HG02763 (cell line): ENCODE measurements at regions not wholly inside any gene's neighbourhood (a gene's known extent, or its start where the extent isn't known, plus 50 kb on each side); places are given as distances from the start of the nearest gene placed in this dataset.
"Not testable (repeated sequence)": the region's sequence is repeated elsewhere in the genome, so short reads cannot be mapped to it uniquely, and the experiment has no call there.

Source experiments
- ATAC-seq: cut with Tn5 transposase; IDR thresholded peaks from one replicate; pipeline ENCODE4 v1.9.1; 2021; ENCODE audit warnings: mild to moderate bottlenecking, moderate library complexity; ENCODE audit not compliant: unreplicated experiment

DNA sequence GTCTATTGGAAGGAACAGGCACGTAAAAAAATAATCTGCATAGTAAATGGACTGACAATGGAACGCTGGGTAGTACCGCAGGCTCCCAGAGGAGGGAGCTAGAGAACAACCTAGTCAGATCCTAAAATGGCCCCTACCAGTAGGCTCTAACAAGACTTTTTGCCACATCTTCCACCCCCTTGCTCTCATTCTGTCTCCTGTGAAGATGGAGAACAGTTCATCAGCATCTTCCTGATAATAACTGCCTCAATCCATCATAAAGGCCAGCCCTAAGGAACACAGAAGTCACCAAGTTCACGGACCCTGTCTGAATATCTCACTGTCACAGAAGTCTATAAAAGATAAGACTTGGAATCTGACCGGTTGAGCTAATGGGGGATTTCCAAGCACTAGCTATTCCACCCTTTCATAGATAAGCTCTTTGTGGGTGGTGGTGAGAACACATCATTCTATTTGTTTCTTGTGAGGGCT is 133.4 kb downstream of the SLC1A3 start:
- no peak for ATAC-seq

DNA sequence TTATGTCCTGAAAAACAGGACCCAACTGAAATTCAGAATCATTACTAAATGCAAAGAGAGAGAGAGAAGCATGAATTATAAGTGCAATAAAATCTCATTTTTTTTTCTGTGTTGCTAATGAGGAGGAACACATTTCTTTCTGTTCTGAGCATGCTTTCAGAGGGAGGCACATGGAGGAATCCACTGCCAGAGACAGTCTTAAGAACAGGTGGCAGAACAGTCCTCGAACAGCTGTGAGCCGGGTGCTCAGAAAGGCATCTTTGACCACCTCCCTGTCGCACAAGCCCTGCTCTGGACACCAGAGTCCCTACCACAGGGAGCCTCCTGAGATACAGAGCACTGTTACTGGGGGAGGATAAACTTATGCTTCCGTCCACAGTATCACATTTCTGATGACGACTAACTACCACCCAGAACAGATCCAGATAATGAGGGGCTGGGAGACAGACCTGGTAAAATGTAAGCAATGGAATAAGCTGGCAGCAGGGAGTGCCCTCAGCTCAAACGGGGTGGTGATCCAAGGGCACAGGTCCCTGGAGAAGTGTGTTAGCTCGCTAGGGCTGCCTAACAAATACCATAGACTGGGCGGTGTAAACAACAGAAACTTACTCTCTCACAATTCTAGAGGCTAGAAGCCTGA is 134.0 kb downstream of the SLC1A3 start:
- ATAC-seq = no peak

GRCh38 chr5:36741128-36741527 is 134.7 kb downstream of the SLC1A3 start:
- no peak for ATAC-seq

DNA sequence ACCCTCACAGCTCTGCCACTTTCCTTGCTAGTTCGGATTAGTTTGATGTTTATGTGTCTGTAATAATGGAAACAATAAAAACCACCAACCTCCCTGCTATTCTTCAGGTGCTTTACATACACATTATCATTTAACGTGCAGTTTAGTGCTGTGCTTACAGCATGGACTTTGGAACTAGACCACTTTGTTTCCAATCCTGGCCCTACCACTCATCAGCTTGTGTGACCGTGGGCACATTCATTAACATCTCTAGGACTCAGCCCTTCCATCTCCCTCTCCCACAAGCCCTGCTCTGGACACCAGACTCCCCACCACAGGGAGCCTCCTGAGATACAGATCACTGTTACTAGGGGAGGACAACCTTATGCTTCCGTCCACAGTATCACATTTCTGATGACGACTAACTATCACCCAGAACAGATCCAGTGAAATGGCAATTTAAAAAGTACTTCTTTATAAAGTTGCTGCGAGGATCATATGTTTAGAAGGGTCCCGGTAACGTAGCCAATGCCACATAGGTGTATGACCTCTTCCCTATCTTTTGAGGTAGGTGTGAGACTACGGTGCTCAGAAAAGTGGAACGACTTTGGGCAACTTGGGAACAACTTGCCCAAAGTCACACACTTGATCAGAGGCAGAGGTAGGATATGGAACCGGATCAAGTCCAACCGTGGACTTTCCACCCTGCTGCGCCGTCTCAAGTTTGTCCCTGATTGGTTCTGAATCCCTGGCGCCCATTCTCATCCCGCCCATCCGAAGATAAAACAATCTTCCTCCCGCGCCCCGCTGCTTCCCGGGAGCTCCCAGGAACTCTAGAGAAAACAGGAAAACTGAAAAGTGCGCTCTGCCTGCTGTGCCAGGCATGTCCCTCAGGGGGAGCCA is 132.4 kb upstream of the NIPBL start:
- ATAC-seq = no peak

DNA sequence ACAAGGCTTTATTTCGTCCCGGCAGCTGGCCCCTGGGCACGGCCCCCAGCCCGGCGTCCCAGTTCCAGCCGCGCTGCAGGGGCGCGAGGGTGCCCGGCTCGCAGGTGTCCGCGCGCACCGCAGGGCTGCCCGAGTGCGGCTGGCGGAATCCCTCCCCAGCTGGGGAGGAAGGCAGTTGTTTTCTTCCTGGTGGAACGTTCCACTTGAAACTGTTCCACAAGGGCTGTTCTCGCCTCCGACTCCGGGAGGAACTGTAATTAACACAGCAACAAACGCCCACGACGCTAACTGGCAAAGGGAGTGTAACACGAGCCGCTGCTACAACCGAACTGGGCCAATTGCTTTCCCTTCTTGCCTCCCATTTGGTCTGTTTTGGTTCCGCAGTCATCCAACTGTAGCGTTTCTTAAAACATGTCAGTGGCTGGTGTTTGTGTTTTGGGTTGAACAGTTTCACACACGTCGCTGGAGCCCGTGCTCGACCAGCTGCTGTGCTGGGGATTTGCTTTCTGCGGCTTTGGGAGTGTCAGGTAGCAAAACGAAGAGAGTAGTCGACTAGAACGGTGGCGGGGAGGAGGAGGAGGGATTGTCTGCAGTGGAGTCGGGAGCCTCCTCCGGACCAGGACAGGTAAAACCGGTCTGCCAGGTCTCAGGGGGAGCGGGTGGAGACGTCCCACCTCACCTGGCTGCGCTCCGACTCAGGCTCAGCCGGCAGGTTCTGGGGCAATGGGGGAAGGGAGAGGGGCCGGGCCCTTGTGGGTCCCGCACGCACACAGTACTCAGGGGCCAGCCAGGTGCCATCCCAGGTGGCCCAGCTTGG is 131.6 kb upstream of the NIPBL start:
- peak; percentile 73 for ATAC-seq

DNA sequence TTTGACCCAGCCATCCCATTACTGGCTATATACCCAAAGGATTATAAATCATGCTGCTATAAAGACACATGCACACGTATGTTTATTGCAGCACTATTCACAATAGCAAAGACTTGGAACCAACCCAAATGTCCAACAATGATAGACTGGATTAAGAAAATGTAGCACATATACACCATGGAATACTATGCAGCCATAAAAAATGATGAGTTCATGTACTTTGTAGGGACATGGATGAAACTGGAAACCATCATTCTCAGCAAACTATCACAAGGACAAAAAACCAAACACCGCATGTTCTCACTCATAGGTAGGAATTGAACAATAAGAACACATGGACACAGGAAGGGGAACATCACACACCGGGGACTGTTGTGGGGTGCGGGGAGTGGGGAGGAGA is 128.8 kb upstream of the NIPBL start:
- ATAC-seq = not testable (repeated sequence)

- no peak for ATAC-seq
Observed at GRCh38 chr5:36751886-36752285, 124.7 kb upstream of the NIPBL start.

DNA sequence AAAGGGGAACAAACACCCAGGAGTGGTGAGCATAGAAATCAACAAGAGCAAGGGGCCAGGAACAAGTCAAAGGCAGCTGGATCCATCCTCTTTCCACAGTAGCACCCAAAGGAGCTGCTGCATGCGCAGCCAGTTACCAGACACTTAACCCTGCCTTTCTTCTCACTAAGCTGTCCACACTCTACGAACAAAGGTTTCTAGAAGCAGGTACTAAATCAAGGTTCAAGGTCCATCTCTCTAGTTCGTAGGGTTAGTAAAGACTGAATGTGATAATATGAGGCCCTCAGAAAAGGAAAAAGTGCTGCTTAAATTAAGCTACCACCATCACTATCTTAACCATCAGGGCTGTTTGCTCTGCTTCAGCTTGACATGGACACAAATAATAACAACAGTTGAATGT is 121.2 kb upstream of the NIPBL start:
- no peak for ATAC-seq

GRCh38 chr5:36755920-36756488 is 120.6 kb upstream of the NIPBL start:
- no peak for ATAC-seq

- ATAC-seq = no peak
Observed at GRCh38 chr5:36756848-36757247, 119.7 kb upstream of the NIPBL start.

- no peak for ATAC-seq
Observed at GRCh38 chr5:36759117-36759516, 117.5 kb upstream of the NIPBL start.

DNA sequence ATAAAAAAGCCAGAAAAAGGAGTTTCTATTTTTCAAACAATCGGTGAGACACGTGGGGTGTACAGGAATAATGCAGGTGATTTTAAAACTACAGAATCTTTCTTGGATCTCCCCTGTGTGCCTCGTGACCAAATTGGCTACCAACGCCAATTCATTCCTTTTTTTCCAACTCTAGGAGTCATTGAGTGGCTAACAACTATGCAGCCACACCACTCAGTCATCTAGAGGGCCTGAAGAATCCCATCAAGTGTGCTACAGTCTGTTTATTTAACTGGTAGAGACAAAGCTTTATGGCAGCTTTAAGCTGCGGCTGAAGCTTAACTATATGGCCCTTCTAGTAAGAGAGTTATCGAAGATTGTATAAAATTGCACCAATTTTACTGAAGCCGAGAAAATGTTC is 113.1 kb upstream of the NIPBL start:
- no peak for ATAC-seq

GRCh38 chr5:36765876-36766275 is 110.7 kb upstream of the NIPBL start:
- no peak for ATAC-seq

DNA sequence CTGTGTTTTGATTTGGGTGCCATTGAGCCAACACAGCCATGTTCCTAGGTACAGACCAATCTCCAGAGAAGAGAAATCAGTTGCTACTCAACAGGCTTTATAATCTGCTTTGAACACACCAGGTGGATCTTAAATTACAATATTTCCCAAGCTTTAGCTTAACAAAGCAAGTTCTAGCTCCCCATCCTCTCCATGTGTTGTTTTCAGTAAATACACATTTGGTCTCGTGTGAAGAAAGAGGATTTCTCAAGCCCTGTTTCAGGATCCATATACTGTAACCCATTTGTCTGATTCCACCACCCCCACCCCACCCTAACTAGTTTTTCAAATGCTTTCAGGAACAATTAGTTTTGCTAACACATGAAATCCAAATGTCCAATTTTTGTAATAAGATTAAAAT is 109.6 kb upstream of the NIPBL start:
- ATAC-seq = no peak

DNA sequence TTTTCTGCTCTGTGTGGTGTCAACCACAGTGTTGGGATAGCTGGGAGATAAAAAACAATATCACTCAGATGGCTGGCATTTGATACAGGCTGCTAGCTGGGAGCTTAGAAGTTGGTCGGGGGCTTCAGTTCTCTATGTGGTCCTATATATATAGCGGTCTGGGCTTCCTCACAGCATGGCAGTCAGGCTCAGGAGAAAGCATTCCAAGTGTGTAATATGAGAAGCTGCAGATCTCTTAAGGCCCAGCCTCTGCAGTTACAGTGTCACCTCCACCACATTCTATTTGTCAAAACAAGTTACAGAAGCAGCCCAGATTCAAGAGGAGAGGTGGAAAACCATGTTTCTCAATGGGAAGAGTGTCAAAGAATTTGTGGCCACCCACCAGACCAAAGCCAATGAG is 108.1 kb upstream of the NIPBL start:
- ATAC-seq = no peak

GRCh38 chr5:36769129-36769770 is 107.3 kb upstream of the NIPBL start:
- no peak for ATAC-seq

DNA sequence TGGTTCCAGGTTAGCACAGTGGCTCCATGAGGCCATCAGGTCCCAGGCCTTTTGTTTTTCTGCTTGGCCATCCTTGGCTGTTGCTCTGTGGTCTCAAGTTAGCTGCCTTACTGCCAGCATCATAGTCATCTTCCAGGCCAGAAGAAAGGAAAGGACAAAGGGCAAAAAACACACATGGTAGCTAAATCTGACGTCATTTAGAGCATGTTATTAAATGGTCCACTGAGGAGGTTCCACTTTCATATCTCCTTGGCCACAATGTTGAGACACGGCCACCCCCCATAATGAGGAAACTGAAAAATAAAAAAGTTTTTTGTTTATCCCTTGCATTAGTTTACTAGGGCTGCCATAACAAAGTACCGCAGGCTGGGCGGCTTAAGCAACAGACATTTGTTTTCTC is 106.4 kb upstream of the NIPBL start:
- no peak for ATAC-seq

GRCh38 chr5:36772276-36773140 is 104.1 kb upstream of the NIPBL start:
- ATAC-seq = no peak

DNA sequence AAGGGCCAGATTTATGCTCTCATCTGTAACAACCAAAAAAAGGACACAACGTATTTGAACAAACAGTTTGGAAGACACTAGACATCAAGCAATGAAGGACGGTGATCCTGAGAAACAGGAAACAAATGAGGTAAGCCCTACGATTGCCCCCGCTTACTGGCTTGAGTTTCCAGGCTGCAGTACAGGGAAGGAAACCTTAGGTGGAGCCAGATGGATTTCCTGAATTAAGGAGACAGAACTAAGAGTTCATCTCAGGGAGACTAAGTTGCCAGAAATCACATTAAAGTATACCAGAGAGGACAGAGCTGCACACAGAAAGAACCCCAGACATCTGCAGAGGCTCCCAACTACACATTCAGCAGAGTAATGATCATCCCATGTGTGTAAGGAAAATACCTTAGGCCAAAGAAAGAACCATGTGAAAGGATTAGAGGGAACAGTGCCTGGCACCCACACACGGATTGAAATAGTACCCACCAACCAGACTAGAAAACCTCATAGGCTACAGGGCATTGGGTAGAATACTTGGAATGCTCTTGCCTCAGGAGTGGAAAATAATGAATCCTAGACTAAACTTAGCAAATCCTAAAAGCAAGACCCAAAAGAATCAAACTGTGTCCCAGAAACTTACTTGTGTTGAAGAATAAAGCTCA is 99.3 kb upstream of the NIPBL start:
- no peak for ATAC-seq
